ENCODE measurements at regions not wholly inside any gene's neighbourhood (a gene's known extent, or its start where the extent isn't known, plus 50 kb on each side); places are given as distances from the start of the nearest gene placed in this dataset.

GRCh38 chr6:43921548-43922425 is 151.8 kb downstream of the VEGFA start:
- no peak for ATAC-seq
- POLR2A ChIA-PET, result no interaction called here
- no TSS peak for BruUV-seq (replicated peaks)

GRCh38 chr6:43921039-43921438 is 151.0 kb downstream of the VEGFA start:
- DNase-seq (ENCODE audit: low read depth, low spot score) (no peak), ATAC-seq (no peak)
- POLR2A ChIA-PET, result no interaction called here
- no peaks in the 10 kb centered on the region for H3K79me2 ChIP-seq (ENCODE audit: insufficient read depth, low read length)
- no peaks in the 10 kb centered on the region for H3K9me3 ChIP-seq (ENCODE audit: control insufficient read depth in 1 of 2, insufficient read depth in 1 of 2, low read depth in 1 of 2, low read length in 2 of 2)
- no peaks in the 10 kb centered on the region for H3K36me3 ChIP-seq (ENCODE audit: control insufficient read depth in 1 of 2, insufficient read depth in 2 of 2, low read length in 2 of 2)
- H4K20me1 ChIP-seq (ENCODE audit: insufficient read depth), result no peaks in the 10 kb centered on the region
- CTCF ChIA-PET, result no interaction called here
- H3K9me2 ChIP-seq (ENCODE audit: insufficient read depth), result no peaks in the 10 kb centered on the region
- H3K9ac ChIP-seq (ENCODE audit: low read length), result no peak overlapping the region
- intact Hi-C loops (cut with micrococcal nuclease), result loop anchor here (10.0 kb wide), 1 partner anchor 154 kb away; no protein-coding TSS in a partner anchor
- H3K4me3 ChIP-seq (replicated peaks in 1 of 2; ENCODE audit: low read depth in 1 of 2, low read length in 2 of 2), result no peak overlapping the region
- H3K4me1 ChIP-seq (ENCODE audit: control insufficient read depth in 1 of 2, insufficient read depth in 2 of 2, low read length in 2 of 2), result peaks cover 5 to 11% of the 10 kb centered on the region in 2 experiments; a peak in 3 of 4 replicates
- H3K27me3 ChIP-seq (ENCODE audit: insufficient read depth, low read length), result no peaks in the 10 kb centered on the region
- no peak overlapping the region for H3K27ac ChIP-seq (ENCODE audit: low read depth, low read length)
- H2AFZ ChIP-seq (ENCODE audit: low read depth, low read length, poor library complexity, severe bottlenecking), result no peak overlapping the region
- no peak for TF ChIP-seq ZBTB33 (IDR thresholded peaks at IDR 0.05; ENCODE audit: extremely low read depth, insufficient replicate concordance, low read length)
- BruUV-seq (replicated peaks), result no TSS peak
- RAD21 ChIA-PET (ENCODE audit: low non-redundant PET in 1 of 2, low total read pairs in 2 of 2, uncharacterized antibody in 2 of 2, unreplicated experiment in 2 of 2), result no interaction called here
- no peak overlapping the region for H3K4me2 ChIP-seq (ENCODE audit: low read length)

More at GRCh38 chr6:43921548-43922425, 151.8 kb downstream of the VEGFA start:
- H3K9me2 ChIP-seq (ENCODE audit: insufficient read depth), result no peaks in the 10 kb centered on the region
- no peaks in the 10 kb centered on the region for H3K27me3 ChIP-seq (ENCODE audit: insufficient read depth, low read length)
- no peak overlapping the region for H3K4me3 ChIP-seq (replicated peaks in 1 of 2; ENCODE audit: low read depth in 1 of 2, low read length in 2 of 2)
- ChIA-PET RAD21 (ENCODE audit: low non-redundant PET in 1 of 2, low total read pairs in 2 of 2, uncharacterized antibody in 2 of 2, unreplicated experiment in 2 of 2) (no interaction called here), CTCF (no interaction called here)
- no peak overlapping the region for H3K4me2 ChIP-seq (ENCODE audit: low read length)
- intact Hi-C loops (cut with micrococcal nuclease), result loop anchor here (10.0 kb wide), 1 partner anchor 153 kb away; no protein-coding TSS in a partner anchor
- H4K20me1 ChIP-seq (ENCODE audit: insufficient read depth), result no peaks in the 10 kb centered on the region
- no peak overlapping the region for H3K27ac ChIP-seq (ENCODE audit: low read depth, low read length)
- H2AFZ ChIP-seq (ENCODE audit: low read depth, low read length, poor library complexity, severe bottlenecking), result no peak overlapping the region
- no peak overlapping the region for H3K9ac ChIP-seq (ENCODE audit: low read length)
- peaks cover 11% of the 10 kb centered on the region in 2 experiments; a peak in 3 of 4 replicates for H3K4me1 ChIP-seq (ENCODE audit: control insufficient read depth in 1 of 2, insufficient read depth in 2 of 2, low read length in 2 of 2)
- no peaks in the 10 kb centered on the region for H3K36me3 ChIP-seq (ENCODE audit: control insufficient read depth in 1 of 2, insufficient read depth in 2 of 2, low read length in 2 of 2)
- DNase-seq (ENCODE audit: low read depth, low spot score), result no peak
- H3K79me2 ChIP-seq (ENCODE audit: insufficient read depth, low read length), result no peaks in the 10 kb centered on the region
- H3K9me3 ChIP-seq (ENCODE audit: control insufficient read depth in 1 of 2, insufficient read depth in 1 of 2, low read depth in 1 of 2, low read length in 2 of 2), result no peaks in the 10 kb centered on the region
- TF ChIP-seq RAD21 (IDR thresholded peaks at IDR 0.05; ENCODE audit: low read depth), result no peak

Data from HCT116 (cell line).